ENCODE measurements at regions not wholly inside any gene's neighbourhood (a gene's known extent, or its start where the extent isn't known, plus 50 kb on each side); places are given as distances from the start of the nearest gene placed in this dataset.
"Not testable (repeated sequence)": the region's sequence is repeated elsewhere in the genome, so short reads cannot be mapped to it uniquely, and the experiment has no call there.

DNA sequence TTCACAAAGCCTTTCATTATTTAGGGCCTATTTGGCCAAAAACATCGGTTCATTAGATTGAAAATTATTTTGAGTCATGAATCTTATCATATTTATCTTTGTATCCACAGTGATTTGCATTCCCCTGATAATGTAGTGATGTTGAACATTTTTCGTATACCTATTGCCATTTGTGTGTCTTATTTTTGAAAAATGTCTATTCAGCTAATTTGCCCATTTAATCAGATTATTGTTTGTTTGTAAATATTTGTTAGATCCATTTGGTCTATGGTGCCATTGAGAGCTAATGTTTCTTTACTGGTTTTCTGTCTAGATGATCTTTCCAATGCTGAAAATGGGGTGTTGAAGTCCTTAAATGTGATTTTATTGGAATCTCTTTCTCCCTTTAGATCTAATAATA is 439.2 kb upstream of the TYRP1 start:
- Mint-ChIP-seq H3K27me3 (no peaks in the 10 kb centered on the region), H3K4me1 (no peaks in the 10 kb centered on the region), H3K9me3 (peaks cover 38% of the 10 kb centered on the region), H3K4me3 (no peak overlapping the region), H3K36me3 (no peaks in the 10 kb centered on the region), H3K27ac (no peak overlapping the region)
- ATAC-seq: no peak

- peaks cover 11% of the 10 kb centered on the region for H3K9me3 Mint-ChIP-seq
- no peak overlapping the region for H3K4me3 Mint-ChIP-seq
- no peaks in the 10 kb centered on the region for H3K4me1 Mint-ChIP-seq
- no peak for ATAC-seq
- H3K27me3 Mint-ChIP-seq: no peaks in the 10 kb centered on the region
- H3K36me3 Mint-ChIP-seq: no peaks in the 10 kb centered on the region
- no peak overlapping the region for H3K27ac Mint-ChIP-seq
Observed at GRCh38 chr9:12266758-12267157, 426.4 kb upstream of the TYRP1 start.

DNA sequence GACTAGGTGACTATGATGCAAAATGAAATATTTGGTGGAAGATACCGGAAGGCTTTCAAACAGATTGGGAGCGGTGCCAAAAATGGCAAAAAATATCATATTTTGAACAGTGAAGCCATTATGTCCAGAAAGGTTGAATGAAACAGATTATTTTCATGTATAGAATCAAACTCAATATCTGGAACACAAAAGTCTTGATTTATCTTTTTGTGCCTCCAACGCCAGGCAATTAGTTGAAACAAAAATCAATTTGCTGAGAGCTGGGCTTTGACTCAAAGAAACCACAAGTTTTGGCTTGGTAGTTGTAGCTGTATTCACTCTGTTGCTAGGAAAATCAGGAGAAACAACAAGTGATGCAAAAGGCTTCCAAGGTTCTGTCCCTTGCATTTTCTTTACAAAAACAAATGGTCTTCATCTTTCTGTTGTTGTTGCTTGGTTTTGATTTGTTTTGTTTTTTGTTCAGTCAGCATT is 421.7 kb upstream of the TYRP1 start:
- Mint-ChIP-seq H3K27ac (no peak overlapping the region), H3K36me3 (no peaks in the 10 kb centered on the region), H3K4me1 (no peaks in the 10 kb centered on the region), H3K4me3 (no peak overlapping the region), H3K27me3 (no peaks in the 10 kb centered on the region), H3K9me3 (peaks cover 14% of the 10 kb centered on the region)
- no peak for ATAC-seq

- Mint-ChIP-seq H3K4me3 (no peak overlapping the region), H3K27ac (no peak overlapping the region), H3K27me3 (no peaks in the 10 kb centered on the region), H3K9me3 (peaks cover 17% of the 10 kb centered on the region), H3K36me3 (no peaks in the 10 kb centered on the region), H3K4me1 (no peaks in the 10 kb centered on the region)
- no peak for ATAC-seq
Observed at GRCh38 chr9:12272471-12273120, 420.6 kb upstream of the TYRP1 start.

GRCh38 chr9:12274577-12274976 is 418.6 kb upstream of the TYRP1 start:
- H3K27ac Mint-ChIP-seq: no peak overlapping the region
- H3K27me3 Mint-ChIP-seq: no peaks in the 10 kb centered on the region
- ATAC-seq: no peak
- H3K9me3 Mint-ChIP-seq: peaks cover 18% of the 10 kb centered on the region
- no peaks in the 10 kb centered on the region for H3K36me3 Mint-ChIP-seq
- H3K4me1 Mint-ChIP-seq: no peaks in the 10 kb centered on the region
- H3K4me3 Mint-ChIP-seq: no peak overlapping the region

GRCh38 chr9:12276505-12276904 is 416.7 kb upstream of the TYRP1 start:
- H3K36me3 Mint-ChIP-seq: no peaks in the 10 kb centered on the region
- H3K4me1 Mint-ChIP-seq: no peaks in the 10 kb centered on the region
- H3K4me3 Mint-ChIP-seq: no peak overlapping the region
- H3K27me3 Mint-ChIP-seq: no peaks in the 10 kb centered on the region
- H3K27ac Mint-ChIP-seq: no peak overlapping the region
- ATAC-seq: no peak
- peaks cover 17% of the 10 kb centered on the region for H3K9me3 Mint-ChIP-seq

GRCh38 chr9:12289711-12290110 is 403.5 kb upstream of the TYRP1 start:
- Mint-ChIP-seq H3K27ac (no peak overlapping the region), H3K4me1 (no peaks in the 10 kb centered on the region), H3K9me3 (no peaks in the 10 kb centered on the region), H3K27me3 (no peaks in the 10 kb centered on the region), H3K36me3 (no peaks in the 10 kb centered on the region), H3K4me3 (no peak overlapping the region)
- no peak for ATAC-seq

DNA sequence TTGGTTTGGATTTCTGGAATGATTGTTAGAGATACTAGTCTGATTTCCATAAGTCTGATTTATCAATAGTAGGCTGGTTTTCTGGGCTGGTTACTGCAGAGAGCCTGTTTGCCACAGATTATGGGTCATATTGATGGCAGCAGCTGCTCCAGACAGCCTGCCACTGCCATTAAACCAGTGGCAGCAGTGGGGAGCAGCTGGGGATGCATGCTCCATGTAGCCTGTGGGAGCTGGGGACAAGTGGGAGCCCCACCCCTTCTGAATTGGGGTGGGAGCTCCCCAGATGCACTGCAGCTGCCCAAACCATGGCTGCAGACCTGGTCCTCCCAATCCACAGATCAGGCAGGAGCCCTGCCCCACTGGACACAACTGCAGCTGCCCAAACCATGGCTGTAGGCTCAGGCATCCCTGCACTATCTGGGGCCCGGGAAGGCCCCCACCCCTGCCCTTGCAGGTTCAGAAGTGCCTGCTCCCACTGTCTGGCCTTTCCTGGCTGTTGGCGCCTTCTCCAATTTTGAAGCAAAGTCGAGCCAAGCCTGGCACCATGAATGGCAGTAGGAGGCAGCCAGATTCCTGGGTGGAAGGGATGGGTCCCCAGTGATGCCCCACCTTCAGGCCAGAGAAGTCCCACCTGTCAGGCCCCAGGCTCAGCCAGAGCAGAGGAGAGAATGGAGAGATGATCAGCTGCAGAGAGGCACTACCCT is 402.9 kb upstream of the TYRP1 start:
- no peaks in the 10 kb centered on the region for H3K36me3 Mint-ChIP-seq
- H3K9me3 Mint-ChIP-seq: no peaks in the 10 kb centered on the region
- H3K4me3 Mint-ChIP-seq: no peak overlapping the region
- no peaks in the 10 kb centered on the region for H3K4me1 Mint-ChIP-seq
- H3K27ac Mint-ChIP-seq: no peak overlapping the region
- peak; percentile 34 for ATAC-seq
- H3K27me3 Mint-ChIP-seq: no peaks in the 10 kb centered on the region

GRCh38 chr9:12305211-12305610 is 388.0 kb upstream of the TYRP1 start:
- no peaks in the 10 kb centered on the region for H3K36me3 Mint-ChIP-seq
- no peak overlapping the region for H3K27ac Mint-ChIP-seq
- no peaks in the 10 kb centered on the region for H3K27me3 Mint-ChIP-seq
- no peak overlapping the region for H3K4me3 Mint-ChIP-seq
- H3K9me3 Mint-ChIP-seq: peaks cover 8% of the 10 kb centered on the region
- no peaks in the 10 kb centered on the region for H3K4me1 Mint-ChIP-seq
- ATAC-seq: no peak

GRCh38 chr9:12314589-12314988 is 378.6 kb upstream of the TYRP1 start:
- H3K27ac Mint-ChIP-seq: no peak overlapping the region
- no peaks in the 10 kb centered on the region for H3K36me3 Mint-ChIP-seq
- H3K9me3 Mint-ChIP-seq: peaks cover 12% of the 10 kb centered on the region
- ATAC-seq: no peak
- H3K4me3 Mint-ChIP-seq: no peak overlapping the region
- H3K4me1 Mint-ChIP-seq: no peaks in the 10 kb centered on the region
- no peaks in the 10 kb centered on the region for H3K27me3 Mint-ChIP-seq

- no peak overlapping the region for H3K4me3 Mint-ChIP-seq
- ATAC-seq: no peak
- no peaks in the 10 kb centered on the region for H3K36me3 Mint-ChIP-seq
- no peak overlapping the region for H3K27ac Mint-ChIP-seq
- H3K27me3 Mint-ChIP-seq: no peaks in the 10 kb centered on the region
- H3K4me1 Mint-ChIP-seq: no peaks in the 10 kb centered on the region
- H3K9me3 Mint-ChIP-seq: peaks cover 2% of the 10 kb centered on the region
Observed at GRCh38 chr9:12318732-12319685, 374.2 kb upstream of the TYRP1 start.

- Mint-ChIP-seq H3K9me3 (peaks cover 3% of the 10 kb centered on the region), H3K27me3 (no peaks in the 10 kb centered on the region), H3K4me3 (no peak overlapping the region), H3K36me3 (no peaks in the 10 kb centered on the region), H3K4me1 (no peaks in the 10 kb centered on the region), H3K27ac (no peak overlapping the region)
- ATAC-seq: no peak
Observed at GRCh38 chr9:12329623-12329985, 363.6 kb upstream of the TYRP1 start.

- not testable (repeated sequence) for H3K4me3 Mint-ChIP-seq, ATAC-seq, H3K27me3 Mint-ChIP-seq, H3K36me3 Mint-ChIP-seq, H3K4me1 Mint-ChIP-seq, H3K27ac Mint-ChIP-seq, H3K9me3 Mint-ChIP-seq
Observed at GRCh38 chr9:12333966-12334365, 359.2 kb upstream of the TYRP1 start.

- Mint-ChIP-seq H3K4me1 (no peaks in the 10 kb centered on the region), H3K27me3 (no peaks in the 10 kb centered on the region), H3K9me3 (peaks cover 9% of the 10 kb centered on the region), H3K27ac (no peak overlapping the region), H3K36me3 (no peaks in the 10 kb centered on the region), H3K4me3 (no peak overlapping the region)
- no peak for ATAC-seq
Observed at GRCh38 chr9:12350775-12351174, 342.4 kb upstream of the TYRP1 start.

GRCh38 chr9:12351293-12352044 is 341.7 kb upstream of the TYRP1 start:
- Mint-ChIP-seq H3K27me3 (no peaks in the 10 kb centered on the region), H3K4me3 (no peak overlapping the region)
- no peak for ATAC-seq

More at GRCh38 chr9:12351293-12352044, 341.7 kb upstream of the TYRP1 start:
- Mint-ChIP-seq H3K27ac (no peak overlapping the region), H3K36me3 (no peaks in the 10 kb centered on the region), H3K9me3 (peaks cover 9% of the 10 kb centered on the region), H3K4me1 (no peaks in the 10 kb centered on the region)

All from stimulated activated memory B cell treated with anti-CD40 and anti-IgM and Interleukin-4, amounts not matched to agents 10 μg/mL and 1 μg/mL and 100 μg/mL, for 72 hours (primary cell).